Liver (tissue), 2 donors: ENCODE measurements at regions not wholly inside any gene's neighbourhood (a gene's known extent, or its start where the extent isn't known, plus 50 kb on each side); places are given as distances from the start of the nearest gene placed in this dataset.

Experiments
- YY1 ChIP-seq: IDR thresholded peaks from 2 replicates; pipeline ENCODE4 v1.6.1; 2016; ENCODE audit warnings: antibody characterized with exemption, mild to moderate bottlenecking
- TF ChIP-seq, protein P1 (sequence below): fragments of 150-350 bp; IDR thresholded peaks from 2 replicates; pipeline ENCODE4 v1.5.1; 2017; ENCODE audit warnings: improper control_type of control experiment, low read depth, low read length; ENCODE audit not compliant: missing input control
- donor health status: healthy.

DNA sequence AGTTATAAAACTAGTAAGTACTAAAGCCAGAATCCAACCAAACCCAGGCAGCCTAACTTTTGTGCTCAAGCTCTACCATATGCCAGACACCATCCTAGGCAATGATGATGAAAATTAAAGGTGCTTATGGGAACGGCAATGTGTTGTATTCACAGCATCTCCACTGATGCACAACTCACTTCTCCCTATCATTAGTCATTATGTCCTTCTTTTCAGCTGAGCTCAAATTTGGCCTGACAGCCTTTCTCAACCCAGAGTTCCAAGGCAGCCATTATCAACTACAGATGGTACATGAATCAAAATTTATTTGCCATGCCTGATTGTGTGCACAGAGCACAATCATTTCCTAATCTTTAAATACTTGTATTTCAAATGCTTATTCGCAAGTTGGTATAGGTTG, 121.6 kb upstream of the TNPO1 start:
- no peak for TF ChIP-seq YY1
- TF ChIP-seq, protein P1, sequence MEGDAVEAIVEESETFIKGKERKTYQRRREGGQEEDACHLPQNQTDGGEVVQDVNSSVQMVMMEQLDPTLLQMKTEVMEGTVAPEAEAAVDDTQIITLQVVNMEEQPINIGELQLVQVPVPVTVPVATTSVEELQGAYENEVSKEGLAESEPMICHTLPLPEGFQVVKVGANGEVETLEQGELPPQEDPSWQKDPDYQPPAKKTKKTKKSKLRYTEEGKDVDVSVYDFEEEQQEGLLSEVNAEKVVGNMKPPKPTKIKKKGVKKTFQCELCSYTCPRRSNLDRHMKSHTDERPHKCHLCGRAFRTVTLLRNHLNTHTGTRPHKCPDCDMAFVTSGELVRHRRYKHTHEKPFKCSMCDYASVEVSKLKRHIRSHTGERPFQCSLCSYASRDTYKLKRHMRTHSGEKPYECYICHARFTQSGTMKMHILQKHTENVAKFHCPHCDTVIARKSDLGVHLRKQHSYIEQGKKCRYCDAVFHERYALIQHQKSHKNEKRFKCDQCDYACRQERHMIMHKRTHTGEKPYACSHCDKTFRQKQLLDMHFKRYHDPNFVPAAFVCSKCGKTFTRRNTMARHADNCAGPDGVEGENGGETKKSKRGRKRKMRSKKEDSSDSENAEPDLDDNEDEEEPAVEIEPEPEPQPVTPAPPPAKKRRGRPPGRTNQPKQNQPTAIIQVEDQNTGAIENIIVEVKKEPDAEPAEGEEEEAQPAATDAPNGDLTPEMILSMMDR = no peak
